Lung (tissue), 11 donors: ENCODE measurements at regions not wholly inside any gene's neighbourhood (a gene's known extent, or its start where the extent isn't known, plus 50 kb on each side); places are given as distances from the start of the nearest gene placed in this dataset.

Experiments
- ATAC-seq: fragments of 200-7000 bp; cut with Tn5 transposase; one replicate; pipeline ENCODE4 v1.9.1; 2020; ENCODE audit warnings: moderate number of reproducible peaks; ENCODE audit not compliant: insufficient read depth, low FRiP score
- DNase-seq, 3 donors: peaks; one replicate each; pipeline ENCODE4 v3.0.0-alpha.2; 2013 to 2017
- H3K27ac ChIP-seq, 2 donors: one replicate each; pipeline ENCODE4 v1.5.1; 2013; ENCODE audit warnings: mild to moderate bottlenecking in 2 of 2, moderate library complexity in 2 of 2, control low read depth in 1 of 2, inconsistent platforms in 1 of 2, low read depth in 1 of 2, low read length in 1 of 2
- H3K27me3 ChIP-seq, 3 donors: one replicate each; pipeline ENCODE4 v1.5.1; 2013; ENCODE audit warnings: low read length in 2 of 3; ENCODE audit not compliant: control insufficient read depth in 3 of 3, insufficient read depth in 3 of 3
- H3K36me3 ChIP-seq, 4 donors: one replicate each; pipeline ENCODE4 v1.5.1; 2013; ENCODE audit warnings: low read length in 4 of 4, mild to moderate bottlenecking in 1 of 4, moderate library complexity in 1 of 4; ENCODE audit not compliant: control insufficient read depth in 4 of 4, insufficient read depth in 4 of 4
- H3K4me1 ChIP-seq, 5 donors: one replicate each; pipeline ENCODE4 v1.5.1; 2013; ENCODE audit warnings: low read length in 5 of 5, mild to moderate bottlenecking in 2 of 5, moderate library complexity in 1 of 5; ENCODE audit not compliant: control insufficient read depth in 5 of 5, insufficient read depth in 5 of 5
- H3K4me3 ChIP-seq: one replicate; pipeline ENCODE4 v1.5.1; 2013; ENCODE audit warnings: mild to moderate bottlenecking, control low read depth, moderate library complexity
- H3K9ac ChIP-seq, 2 donors: one replicate each; pipeline ENCODE4 v1.5.1; 2013; ENCODE audit warnings: low read length in 2 of 2, control low read depth in 1 of 2; ENCODE audit not compliant: insufficient read depth in 1 of 2
- H3K9me3 ChIP-seq, 4 donors: one replicate each; pipeline ENCODE4 v1.5.1; 2013; ENCODE audit warnings: low read length in 3 of 4, mild to moderate bottlenecking in 1 of 4, moderate library complexity in 1 of 4; ENCODE audit not compliant: control insufficient read depth in 4 of 4, insufficient read depth in 3 of 4
- CTCF ChIP-seq: IDR thresholded peaks from 2 replicates; pipeline ENCODE4 v1.5.1; 2012; ENCODE audit warnings: mild to moderate bottlenecking; ENCODE audit errors: control extremely low read depth, extremely low read depth
- WGBS, 2 donors: extraction: QIAGEN DNeasy Blood & Tissue Kit; methylation state at CpG; one replicate each; pipeline ENCODE4 v1.1.7; 2013; 5-methylcytosine and 5-hydroxymethylcytosine counted together
- donor health status: control.
- donor health status: control.
- donor health status: Bipolar disorder and iron deficiency.
- donor health status: healthy.
- donor health status: DM: yes; HTN: yes; CAD: no.

GRCh38 chrX:95218976-95219375 lies 1465.7 kb upstream of the DIAPH2 start:
- ATAC-seq = no peak
- Histone ChIP-seq H3K27me3 (peaks cover 0 to 6% (median 0%) of the 10 kb centered on the region in 3 donors), H3K4me1 (no peaks in the 10 kb centered on the region), H3K9me3 (peaks cover 0 to 3% (median 0%) of the 10 kb centered on the region in 4 donors), H3K27ac (no peak overlapping the region), H3K4me3 (no peak overlapping the region), H3K9ac (no peak overlapping the region), H3K36me3 (no peaks in the 10 kb centered on the region)
- 33 to 58% methylated on average over 4 of the region's 4 CpGs for WGBS, 2 donors
- TF ChIP-seq CTCF = no peak
- DNase-seq = no peak

GRCh38 chrX:95248386-95248785 lies 1436.3 kb upstream of the DIAPH2 start:
- H3K36me3 ChIP-seq = no peaks in the 10 kb centered on the region
- H3K27me3 ChIP-seq = no peaks in the 10 kb centered on the region
- ATAC-seq (no peak), DNase-seq (no peak)
- H3K4me3 ChIP-seq = no peak overlapping the region
- H3K9ac ChIP-seq = no peak overlapping the region
- H3K9me3 ChIP-seq = no peaks in the 10 kb centered on the region
- no peaks in the 10 kb centered on the region for H3K4me1 ChIP-seq
- no peak for TF ChIP-seq CTCF
- 82 to 93% methylated on average over 2 of the region's 2 CpGs for WGBS, 2 donors
- H3K27ac ChIP-seq = no peak overlapping the region

- Histone ChIP-seq H3K4me1 (no peaks in the 10 kb centered on the region), H3K4me3 (no peak overlapping the region), H3K9me3 (no peaks in the 10 kb centered on the region), H3K27me3 (no peaks in the 10 kb centered on the region), H3K9ac (no peak overlapping the region), H3K36me3 (no peaks in the 10 kb centered on the region), H3K27ac (no peak overlapping the region)
- peak in 1 of 3 donors; percentile 0 for DNase-seq
- no peak for TF ChIP-seq CTCF
- 66 to 71% methylated on average over 3 of the region's 3 CpGs for WGBS, 2 donors
- ATAC-seq = no peak
These were observed 1394.2 kb upstream of the DIAPH2 start for GRCh38 chrX:95290455-95290854.

- no peak overlapping the region for H3K27ac ChIP-seq
- ATAC-seq (no peak), DNase-seq (no peak)
- no peak overlapping the region for H3K9ac ChIP-seq
- no peaks in the 10 kb centered on the region for H3K9me3 ChIP-seq
- H3K4me3 ChIP-seq = no peak overlapping the region
- no peaks in the 10 kb centered on the region for H3K36me3 ChIP-seq
- H3K27me3 ChIP-seq = no peaks in the 10 kb centered on the region
- no peaks in the 10 kb centered on the region for H3K4me1 ChIP-seq
- TF ChIP-seq CTCF = no peak
These were observed 1393.1 kb upstream of the DIAPH2 start for GRCh38 chrX:95291561-95291960.
